Ovary (tissue), 3 donors: ENCODE measurements at regions not wholly inside any gene's neighbourhood (a gene's known extent, or its start where the extent isn't known, plus 50 kb on each side); places are given as distances from the start of the nearest gene placed in this dataset.
"Not testable (repeated sequence)": the region's sequence is repeated elsewhere in the genome, so short reads cannot be mapped to it uniquely, and the experiment has no call there.

ENCODE experiments used
- EP300 ChIP-seq: sonication (generic); formaldehyde crosslinking; IDR thresholded peaks from one replicate; pipeline ENCODE4 v1.6.1; 2017; ENCODE audit warnings: antibody characterized with exemption
- POLR2A ChIP-seq: fragments of 450-650 bp; IDR thresholded peaks from one replicate; pipeline ENCODE4 v1.6.1; 2017; ENCODE audit warnings: antibody characterized with exemption, mild to moderate bottlenecking, moderate library complexity
- TF ChIP-seq, protein P1 (sequence below), 3 donors: fragments of 450-650 bp in 2 of 3; fragments of 200-600 bp in 1 of 3; IDR thresholded peaks; one replicate each; pipeline versions ENCODE4 v1.5.1 to v1.8.0; 2016 to 2022; ENCODE audit warnings: antibody characterized with exemption in 3 of 3, mild to moderate bottlenecking in 1 of 3
- donor health status: DM: no; HTN: no; CAD: no.

DNA sequence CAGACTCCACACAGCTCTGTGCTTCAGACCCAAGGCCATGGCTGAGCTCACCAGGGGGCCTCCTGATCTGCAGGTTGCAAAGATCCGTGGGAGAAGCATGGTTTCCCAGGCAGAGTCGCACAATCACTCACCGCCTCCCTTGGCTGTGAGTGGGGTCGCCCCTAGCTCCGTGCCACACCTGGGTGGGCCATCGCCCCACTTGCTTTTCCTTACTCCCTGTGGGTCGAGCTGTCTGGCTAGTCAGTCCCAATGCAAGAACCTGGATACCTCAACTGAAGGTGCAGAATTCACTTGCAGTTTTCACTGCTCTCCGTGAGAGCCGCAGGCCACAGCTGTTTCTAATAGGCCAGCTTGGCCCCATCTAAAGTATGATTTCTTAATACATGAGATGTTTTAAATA, 319.6 kb downstream of the CACNA1B start:
- TF ChIP-seq, protein P1, sequence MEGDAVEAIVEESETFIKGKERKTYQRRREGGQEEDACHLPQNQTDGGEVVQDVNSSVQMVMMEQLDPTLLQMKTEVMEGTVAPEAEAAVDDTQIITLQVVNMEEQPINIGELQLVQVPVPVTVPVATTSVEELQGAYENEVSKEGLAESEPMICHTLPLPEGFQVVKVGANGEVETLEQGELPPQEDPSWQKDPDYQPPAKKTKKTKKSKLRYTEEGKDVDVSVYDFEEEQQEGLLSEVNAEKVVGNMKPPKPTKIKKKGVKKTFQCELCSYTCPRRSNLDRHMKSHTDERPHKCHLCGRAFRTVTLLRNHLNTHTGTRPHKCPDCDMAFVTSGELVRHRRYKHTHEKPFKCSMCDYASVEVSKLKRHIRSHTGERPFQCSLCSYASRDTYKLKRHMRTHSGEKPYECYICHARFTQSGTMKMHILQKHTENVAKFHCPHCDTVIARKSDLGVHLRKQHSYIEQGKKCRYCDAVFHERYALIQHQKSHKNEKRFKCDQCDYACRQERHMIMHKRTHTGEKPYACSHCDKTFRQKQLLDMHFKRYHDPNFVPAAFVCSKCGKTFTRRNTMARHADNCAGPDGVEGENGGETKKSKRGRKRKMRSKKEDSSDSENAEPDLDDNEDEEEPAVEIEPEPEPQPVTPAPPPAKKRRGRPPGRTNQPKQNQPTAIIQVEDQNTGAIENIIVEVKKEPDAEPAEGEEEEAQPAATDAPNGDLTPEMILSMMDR (IDR thresholded peaks at IDR 0.05): not testable (repeated sequence)
- TF ChIP-seq POLR2A, EP300: not testable (repeated sequence)
